CD4-positive, alpha-beta T cell treated with Interferon alpha-2 for 1 hour (primary cell): ENCODE measurements at regions not wholly inside any gene's neighbourhood (a gene's known extent, or its start where the extent isn't known, plus 50 kb on each side); places are given as distances from the start of the nearest gene placed in this dataset.
"Not testable (repeated sequence)": the region's sequence is repeated elsewhere in the genome, so short reads cannot be mapped to it uniquely, and the experiment has no call there.

Source experiments
- DNase-seq, 2 donors: peaks; one replicate each; pipeline ENCODE4 v3.0.0-alpha.2; 2020 to 2022

DNA sequence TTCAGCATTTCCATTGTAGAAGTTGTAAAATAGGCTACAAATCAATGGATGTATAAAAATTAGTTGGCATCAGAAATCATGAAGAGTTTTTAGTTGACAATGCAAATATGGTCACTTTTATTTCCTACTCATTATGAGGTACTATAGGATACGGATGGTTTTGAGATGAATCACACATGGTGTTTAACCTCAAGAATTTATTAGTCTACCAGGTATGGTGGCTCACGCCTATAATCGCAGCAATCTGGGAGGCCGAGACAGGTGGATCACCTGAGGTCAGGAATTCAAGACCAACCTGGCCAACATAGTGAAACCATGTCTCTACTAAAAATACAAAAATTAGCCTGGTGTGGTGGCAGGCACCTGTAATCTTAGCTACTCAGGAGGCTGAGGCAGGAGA is 1119.0 kb downstream of the NXPH1 start:
- DNase-seq: not testable (repeated sequence)

DNA sequence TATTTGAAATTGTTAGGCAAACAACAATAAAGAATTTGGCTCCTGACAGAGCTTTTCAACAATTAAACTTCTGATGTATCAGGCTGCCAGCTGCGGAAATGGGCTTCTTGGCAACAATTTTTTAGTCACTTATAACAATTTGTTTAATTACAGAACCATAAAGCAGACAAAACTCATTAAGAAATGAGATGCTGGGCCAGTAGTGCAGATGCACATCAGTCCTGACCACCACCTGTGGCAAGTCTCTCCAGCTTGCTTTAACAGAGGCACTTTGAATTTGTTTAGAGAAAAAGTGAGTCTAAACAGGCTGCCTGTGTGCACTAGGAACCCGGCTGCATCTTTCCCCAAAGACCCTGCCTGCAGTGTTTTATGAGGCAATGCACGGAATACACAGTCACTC is 1124.4 kb downstream of the NXPH1 start:
- no peak for DNase-seq

DNA sequence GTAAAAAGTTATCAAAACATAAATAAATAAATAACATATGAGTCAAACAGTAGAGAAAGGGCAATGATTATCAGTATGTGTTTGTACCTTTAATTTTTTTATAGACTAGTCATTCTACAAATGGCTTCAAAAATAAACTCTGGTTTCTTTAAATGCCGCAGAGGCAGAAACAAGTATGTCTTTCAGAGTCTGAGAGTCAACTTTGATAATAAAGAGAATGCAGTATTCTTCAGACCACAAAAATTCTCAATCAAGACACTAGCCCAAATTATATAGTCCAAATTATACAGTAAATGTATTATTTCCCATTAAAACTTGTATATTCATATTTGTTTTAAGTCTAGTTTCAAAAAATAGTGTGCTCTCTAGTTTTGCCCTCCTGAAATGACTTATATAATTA is 1142.3 kb downstream of the NXPH1 start:
- DNase-seq: no peak

DNA sequence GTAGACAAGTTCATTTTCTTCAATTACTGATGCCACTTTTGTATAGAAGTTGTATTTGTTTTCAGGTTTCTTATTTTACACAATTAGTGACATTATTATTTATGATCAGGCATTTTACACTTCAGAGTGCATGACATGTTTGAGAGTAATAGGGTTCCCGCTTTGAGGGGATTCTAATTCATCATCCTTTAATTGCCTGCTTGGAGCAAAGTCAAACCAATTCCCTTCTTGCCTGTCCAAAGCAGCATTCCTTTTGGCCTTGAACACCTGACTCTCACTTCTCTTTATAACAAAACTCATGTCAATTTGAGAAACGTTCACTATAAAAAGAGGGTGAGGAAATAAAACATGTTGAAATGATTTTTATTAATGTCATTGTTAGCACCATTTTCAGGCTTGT is 1149.4 kb downstream of the NXPH1 start:
- DNase-seq: no peak

DNA sequence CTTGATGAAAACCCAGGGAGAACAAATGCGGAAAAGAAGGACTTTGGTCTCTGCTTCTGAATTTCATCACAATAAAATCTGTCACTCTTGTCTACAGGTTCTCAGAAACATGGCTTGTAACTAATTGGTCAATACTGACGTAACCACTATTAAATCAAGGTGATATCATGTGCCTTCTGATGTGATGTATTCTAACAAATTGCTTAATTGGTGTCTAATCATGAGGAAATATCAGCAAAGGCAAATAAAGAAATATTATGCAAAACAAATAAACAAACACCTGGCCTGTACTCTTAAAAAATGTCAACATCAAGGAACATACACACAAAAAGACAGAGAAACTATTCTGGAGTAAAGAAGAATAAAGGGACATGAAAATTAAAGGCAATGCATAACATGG is 1165.0 kb downstream of the NXPH1 start:
- DNase-seq: no peak

DNA sequence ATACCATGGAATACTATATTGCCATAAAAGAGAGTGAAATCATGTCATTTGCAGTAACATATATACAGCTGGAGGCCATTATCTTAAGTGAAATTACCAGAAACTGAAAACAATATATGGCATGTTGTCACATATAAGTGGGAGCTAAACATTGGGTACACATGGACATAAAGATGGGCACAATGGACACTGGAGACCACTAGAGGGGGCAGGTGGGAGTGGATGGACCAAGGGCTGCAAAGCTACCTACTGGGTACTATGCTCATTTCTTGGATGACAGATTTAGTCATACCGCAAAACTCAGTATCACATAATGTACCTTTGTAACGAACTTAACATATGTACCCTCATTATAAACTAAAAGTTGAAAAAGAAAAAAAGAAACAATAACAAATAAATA is 1167.6 kb downstream of the NXPH1 start:
- no peak for DNase-seq

DNA sequence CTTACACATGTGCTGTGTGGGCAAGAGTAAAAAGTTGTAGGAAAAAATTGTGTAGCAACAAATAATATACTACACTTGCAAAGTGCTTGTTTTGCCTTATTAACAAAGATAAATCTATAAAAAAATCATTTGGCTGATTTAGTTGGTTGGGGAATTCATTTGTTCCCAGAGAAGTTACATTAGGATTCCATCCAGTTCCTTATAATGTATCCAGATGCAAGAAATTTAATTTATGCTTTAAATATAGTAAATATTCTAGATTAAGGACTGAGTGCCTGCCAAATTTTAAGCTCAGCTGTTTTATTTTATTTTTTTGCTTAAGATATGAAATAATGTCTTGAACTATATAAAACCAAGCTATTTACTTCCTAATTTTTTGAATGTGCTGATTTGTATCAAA is 1169.9 kb downstream of the NXPH1 start:
- DNase-seq: no peak

DNA sequence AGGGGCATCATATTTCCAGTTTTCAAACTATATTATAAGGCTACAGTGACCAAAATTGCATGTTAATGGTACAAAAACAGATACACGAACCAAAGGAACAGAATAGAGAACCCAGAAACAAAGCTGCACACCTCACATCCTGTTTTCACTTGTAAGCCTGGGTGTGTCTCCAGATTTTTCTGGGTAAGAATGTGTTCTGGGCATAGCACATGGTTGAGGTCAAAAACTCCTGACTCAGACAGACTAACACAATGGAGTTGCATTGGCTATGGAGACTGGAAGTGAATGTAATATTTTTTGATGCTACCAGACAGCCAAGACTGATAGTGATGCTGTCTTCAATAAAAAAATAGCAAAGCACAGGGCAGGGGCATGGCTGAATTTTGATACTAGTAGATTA is 1175.2 kb downstream of the NXPH1 start:
- DNase-seq: no peak

DNA sequence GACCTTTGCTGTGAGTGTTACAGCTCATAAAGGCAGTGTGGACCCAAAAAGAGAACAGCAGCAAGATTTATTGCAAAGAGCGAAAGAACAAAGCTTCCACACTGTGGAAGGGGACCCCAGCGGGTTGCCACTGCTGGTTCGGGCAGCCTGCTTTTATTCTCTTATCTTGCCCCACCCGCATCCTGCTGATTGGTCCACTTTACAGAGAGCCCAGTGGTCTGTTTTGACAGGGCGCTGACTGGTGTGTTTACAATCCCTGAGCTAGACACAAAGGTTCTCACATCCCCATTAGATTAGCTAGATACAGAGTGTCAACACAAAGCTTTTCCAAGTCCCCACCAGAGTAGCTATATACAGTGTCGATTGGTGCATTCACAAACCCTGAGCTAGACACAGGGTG is 1187.5 kb downstream of the NXPH1 start:
- not testable (repeated sequence) for DNase-seq

DNA sequence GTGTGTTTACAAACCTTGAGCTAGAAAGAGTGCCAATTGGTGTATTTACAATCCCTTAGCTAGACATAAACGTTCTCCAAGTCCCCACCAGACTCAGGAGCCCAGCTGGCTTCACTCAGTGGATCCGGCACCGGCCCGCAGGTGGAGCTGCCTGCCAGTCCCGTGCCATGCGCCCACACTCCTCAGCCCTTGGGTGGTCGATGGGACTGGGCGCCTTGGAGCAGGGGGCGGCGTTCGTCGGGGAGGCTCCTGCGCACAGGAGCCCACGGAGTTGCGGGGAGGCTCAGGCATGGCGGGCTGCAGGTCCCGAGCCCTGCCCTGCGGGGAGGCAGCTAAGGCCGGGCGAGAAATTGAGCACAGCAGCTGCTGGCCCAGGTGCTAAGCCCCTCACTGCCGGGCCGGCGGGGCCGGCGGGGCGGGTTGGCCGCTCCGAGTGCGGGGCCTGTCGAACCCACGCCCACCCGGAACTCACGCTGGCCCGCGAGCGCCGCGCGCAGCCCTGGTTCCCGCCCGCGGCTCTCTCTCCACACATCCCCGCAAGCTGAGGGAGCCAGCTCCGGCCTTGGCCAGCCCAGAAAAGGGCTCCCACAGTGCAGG is 1188.0 kb downstream of the NXPH1 start:
- not testable (repeated sequence) for DNase-seq

DNA sequence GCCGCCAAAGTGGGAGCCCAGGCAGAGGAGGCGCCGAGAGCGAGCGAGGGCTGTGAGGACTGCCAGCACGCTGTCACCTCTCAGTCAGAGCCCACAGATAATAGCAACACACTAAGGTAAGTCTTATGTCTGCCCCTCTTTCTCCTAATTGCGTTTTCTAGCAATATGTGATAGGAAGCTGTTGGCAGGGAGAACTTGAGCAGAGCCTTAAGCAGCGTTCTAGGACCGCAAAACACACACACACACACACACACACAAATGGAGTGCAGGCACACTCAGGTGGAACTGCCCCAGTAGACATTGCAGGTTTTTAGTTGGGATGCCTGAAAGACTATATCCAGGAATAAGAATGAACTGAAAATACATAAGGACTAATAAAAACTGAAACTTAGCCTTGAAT is 1188.5 kb downstream of the NXPH1 start:
- DNase-seq: no peak

DNA sequence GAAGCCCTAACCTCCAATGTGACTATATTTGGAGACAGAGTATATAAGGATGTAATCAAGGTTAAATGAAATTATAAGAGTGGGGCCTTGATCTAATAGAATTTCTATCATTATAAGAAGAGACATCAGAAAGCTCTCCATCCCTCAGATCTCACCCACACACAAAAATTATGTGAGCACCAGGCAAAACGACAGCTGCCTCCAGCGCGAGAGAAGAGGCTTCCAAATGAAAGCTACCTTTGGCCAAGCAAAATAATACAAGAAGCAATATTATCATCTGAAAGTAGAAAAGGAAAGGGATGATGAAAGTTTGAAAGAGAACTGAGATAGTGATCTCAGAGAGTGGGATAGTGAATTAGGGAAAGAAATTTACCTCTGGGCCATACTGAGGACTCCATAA is 1192.5 kb downstream of the NXPH1 start:
- DNase-seq: no peak

DNA sequence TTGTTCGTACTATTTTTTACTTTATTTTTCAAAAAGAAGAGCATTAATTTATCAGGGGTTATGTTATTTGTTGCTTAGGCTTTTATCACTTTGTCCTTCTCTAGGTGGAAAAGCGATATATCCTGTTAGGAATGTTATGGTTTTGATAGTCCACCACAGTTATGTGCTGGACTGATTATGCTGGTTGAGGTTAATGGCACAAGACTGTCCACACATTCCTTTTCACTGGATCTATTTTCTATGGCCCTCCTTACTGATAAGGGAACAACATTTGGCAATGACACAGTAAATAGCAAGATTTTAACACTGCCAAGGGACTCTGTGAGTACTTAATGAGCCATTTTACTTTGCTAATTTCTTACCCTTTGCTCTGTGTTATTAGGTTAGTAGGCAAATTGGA is 1212.3 kb downstream of the NXPH1 start:
- no peak for DNase-seq

DNA sequence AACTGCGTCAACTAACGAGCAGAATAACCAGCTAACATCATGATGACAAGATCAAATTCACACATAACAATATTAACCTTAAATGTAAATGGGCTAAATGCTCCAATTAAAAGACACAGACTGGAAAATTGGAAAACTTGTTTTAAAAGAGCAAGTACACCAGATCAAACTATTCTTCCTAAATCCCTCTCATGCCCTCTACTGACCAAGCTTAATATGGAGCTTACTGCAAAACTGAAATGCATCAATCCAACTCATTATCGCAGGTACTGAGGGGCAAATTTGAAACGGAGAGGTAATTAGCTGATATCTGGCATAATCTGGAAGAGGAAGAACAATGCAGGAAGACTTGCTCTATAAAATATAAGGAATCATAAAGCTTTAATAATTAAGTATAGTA is 1223.8 kb downstream of the NXPH1 start:
- no peak for DNase-seq

DNA sequence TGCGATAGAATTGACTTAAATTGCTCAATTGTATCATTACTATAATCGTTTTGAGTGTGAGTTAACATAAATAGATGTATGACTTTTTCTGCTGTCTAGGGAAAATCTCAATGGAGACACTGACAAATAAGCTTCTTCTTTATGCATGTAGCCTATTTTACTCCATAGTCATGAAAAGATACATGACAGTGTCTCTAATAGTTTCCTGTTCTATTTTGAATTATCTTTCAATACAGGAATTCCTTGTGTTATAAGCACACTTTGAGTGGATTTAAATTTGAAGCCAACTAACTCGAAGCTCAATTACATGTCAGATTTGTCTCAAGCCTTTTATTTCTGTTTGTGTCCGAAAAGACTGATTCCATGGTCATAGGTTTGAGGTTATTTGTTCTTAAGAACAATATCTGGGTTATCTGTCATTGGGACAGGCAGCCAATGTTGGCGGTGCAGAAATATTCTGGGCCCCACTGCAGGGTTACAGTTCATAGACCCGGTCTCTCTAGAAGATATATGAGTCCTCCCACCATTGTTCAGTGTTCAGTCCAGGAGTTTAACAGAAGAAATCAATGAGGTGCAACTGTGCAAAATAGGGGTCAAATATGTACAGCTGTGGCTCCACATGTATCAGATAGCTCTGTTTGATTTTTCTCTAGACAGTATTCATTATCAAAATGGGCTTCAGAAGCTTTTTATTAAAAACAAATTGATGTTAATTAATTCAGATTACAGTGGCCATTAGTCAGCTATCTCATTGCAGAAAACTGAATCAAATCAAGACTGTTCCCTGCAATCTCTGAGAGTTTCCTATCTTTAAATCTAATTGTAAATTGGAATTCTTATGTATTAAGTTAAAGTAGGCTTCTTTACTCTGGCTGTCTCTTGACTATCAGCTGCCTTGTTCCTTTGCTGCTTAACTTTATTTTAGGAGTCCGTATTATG is 1238.8 kb downstream of the NXPH1 start:
- DNase-seq: no peak

DNA sequence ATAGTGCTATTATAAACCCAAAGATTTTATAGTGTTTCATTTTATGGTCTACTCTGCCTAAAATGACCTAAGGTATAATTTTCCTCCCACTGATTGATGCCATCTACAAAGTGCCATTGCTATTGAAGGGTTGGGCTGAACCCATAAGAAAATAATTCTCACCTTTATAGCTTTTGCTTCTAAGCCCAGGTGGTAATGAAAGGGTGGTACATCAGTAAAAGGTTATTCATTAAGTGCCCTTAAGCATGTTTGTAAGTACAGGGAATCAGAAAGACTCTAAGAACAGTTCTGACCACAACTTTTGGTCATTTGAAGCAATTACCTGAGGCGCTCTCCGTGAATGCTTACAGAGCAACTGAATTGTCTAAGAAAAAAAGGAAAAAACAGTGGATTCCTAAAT is 1247.3 kb downstream of the NXPH1 start:
- DNase-seq: no peak

DNA sequence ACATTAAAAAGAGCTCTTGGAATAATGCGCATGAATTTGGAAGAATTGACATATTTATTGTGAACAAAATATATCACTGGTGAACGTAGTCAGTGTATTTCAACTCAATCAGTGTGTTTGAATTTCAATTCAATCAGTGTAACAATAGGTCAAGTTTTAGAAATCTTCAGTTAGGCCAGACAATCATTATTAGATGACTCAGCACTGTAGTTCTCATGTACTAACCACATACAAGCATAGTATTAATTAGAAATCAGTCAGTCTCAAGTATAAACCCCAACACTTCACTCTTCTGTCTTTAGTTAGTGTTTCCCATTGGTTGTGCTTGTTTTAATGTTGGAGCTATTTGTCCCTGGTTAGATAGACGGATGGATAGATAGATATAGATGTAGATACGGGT is 1247.9 kb downstream of the NXPH1 start:
- DNase-seq: no peak

DNA sequence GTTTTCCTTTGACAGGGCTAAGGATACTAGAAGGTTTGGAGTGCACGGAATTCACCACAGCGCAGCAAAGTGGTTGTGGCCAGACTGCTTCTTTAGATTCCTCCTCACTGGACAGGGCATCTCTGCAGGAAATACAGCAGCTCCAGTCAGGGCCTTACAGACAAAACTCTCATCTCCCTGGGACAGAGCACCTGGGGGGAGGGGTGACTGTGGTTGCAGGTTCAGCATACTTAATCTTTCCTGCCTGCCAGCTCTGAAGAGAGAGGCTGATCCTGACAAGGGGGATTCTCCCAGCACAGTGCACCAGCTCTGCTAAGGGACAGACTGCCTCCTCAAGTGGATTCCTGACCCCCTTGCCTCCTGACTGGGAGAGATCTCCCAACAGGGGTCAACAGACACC is 1257.9 kb downstream of the NXPH1 start:
- no peak for DNase-seq

DNA sequence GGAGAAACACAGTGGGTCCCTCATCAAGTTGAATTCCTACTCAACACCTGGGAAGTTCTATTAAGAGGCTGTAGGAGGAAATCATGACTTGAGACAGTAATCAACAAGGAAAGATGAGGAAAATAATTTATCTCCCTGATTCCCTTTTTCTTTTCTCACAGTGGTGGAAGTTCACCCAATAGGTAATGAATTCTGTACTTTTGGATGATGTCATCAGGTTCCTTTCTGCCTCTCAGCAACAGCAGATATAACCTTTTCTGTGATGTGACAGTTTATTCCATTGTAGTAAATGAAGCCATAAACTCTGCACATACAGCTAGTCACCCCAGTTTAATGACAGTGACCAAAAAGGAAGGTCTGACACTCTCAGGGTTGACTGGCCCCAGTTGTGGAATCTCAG is 1265.0 kb downstream of the NXPH1 start:
- no peak for DNase-seq

DNA sequence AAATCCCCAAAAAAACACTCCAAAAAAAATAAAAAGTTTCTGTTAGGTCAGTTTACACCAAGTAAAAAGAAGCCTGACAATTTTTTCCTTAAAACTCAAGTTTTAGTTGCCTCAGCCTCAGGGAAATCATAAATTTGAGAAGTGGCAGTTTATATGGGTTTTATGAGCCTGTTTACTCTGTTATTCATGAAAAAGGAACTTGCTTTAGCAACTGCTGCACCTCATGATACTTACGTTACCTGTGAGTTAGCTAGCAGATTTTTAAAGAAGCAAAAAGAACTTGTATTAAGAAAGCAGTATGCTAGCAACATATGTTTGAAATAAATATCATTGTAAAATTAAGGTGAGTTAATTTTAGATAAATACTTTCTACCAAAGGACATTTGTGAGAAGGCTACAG is 1264.5 kb upstream of the PHF14 start:
- DNase-seq: no peak

DNA sequence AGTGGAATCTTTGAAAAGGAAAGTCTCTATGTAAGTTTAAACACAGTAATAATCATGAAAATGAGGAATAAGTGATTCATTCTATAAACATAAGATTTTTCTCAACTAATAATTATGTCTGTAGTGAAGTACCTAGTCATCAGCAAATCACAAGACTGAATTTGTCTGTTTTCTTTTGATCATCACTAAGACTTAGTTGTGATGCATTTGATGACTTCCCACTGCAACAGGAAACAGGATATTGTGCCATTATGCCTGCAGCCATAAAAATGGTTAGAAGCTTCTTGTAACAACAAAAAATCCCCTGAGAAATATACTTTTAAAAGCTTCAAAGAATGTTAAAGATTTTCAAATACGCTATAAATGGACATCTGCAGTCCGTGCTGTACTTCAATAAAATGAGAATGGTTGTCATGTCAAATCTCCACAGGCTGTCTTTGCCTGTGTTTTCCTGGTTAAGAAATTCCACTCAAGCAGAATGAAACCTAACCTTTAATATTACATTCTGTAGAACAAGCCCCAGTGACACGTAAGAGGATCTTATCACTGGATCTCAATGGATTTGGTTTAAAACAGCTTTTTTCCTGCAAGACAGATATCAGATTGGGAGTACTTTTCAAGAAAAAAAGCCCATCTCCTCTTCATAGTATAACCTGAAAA is 1262.3 kb upstream of the PHF14 start:
- DNase-seq: no peak

DNA sequence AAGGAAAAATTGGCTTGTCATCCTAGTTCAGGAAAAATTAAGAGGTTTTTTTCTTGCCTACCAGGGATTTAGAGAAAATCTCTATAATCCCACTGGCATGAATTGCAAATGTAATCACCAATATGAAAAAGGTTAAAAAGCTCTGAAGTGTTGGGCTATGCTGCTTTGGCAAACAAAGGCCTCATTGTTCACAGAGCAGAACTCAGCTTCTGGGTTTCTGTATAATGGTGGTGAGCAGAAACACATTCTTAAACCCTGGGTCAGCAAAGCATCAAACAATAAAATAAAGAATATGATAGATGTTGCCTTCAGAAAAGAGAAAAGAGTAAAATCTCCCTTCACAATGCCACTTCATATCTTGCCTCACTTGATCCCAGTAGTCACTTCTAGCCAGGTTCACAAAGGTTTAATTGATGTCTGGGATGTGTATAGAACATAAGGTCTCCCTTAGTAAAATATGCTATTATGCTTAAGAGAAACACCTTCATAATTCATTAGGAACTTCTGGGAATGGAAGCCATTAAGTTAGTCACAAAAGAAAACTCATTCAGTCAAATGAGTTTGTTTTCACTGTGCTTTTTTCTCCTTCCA is 1255.5 kb upstream of the PHF14 start:
- DNase-seq: no peak

DNA sequence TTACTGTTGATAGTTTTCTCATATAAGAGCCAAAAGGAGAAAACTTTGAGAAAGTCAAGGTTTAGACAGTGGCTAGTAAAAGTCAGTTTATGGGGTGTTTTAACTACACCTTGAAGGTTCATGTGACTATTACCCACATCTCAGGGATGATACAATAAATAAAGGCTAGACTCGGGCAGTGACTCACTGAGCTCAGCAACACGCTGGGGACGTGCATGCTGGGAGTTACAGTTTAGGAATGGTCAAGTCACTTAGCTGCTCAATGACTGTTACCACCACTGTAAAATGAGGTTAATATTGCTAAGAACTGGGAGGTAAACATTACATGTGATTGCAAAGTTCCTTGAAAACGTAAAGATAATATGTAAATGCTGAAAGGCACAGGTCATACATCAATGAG is 1254.4 kb upstream of the PHF14 start:
- DNase-seq: no peak

DNA sequence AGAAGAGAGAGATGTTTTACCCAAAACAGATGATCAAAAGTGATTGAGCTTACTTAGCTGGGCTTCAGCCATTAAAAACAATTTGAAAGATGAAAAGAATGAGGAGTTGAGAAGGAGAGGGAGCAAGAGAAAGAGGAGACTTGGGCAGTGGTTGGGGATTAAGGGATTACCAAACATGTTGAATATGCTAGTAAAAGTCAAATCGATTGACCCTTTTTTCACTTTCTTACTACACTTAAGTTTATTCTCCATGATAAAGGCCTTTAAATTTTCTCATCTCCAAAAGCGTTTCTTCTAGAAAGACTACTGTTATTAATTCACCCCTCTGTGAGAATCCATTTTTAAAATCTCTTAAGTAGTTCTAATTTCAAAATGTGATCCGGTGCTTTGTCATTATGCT is 1254.0 kb upstream of the PHF14 start:
- DNase-seq: no peak
